ENCODE measurements at regions not wholly inside any gene's neighbourhood (a gene's known extent, or its start where the extent isn't known, plus 50 kb on each side); places are given as distances from the start of the nearest gene placed in this dataset.

GRCh38 chr15:92538115-92538514, 117.5 kb downstream of the FAM174B start:
- CTCF ChIA-PET: no interaction called here
- Mint-ChIP-seq H3K36me3 (peaks cover 18% of the 10 kb centered on the region), H3K4me3 (no peak overlapping the region)

More at GRCh38 chr15:92538115-92538514, 117.5 kb downstream of the FAM174B start:
- Mint-ChIP-seq H3K27ac (no peak overlapping the region), H3K9me3 (peaks cover 47% of the 10 kb centered on the region), H3K27me3 (ENCODE audit: low read depth) (no peaks in the 10 kb centered on the region), H3K4me1 (no peaks in the 10 kb centered on the region)
- TF ChIP-seq SMAD4 (CRISPR knock-in tag; IDR thresholded peaks at IDR 0.05): no peak
- TF ChIP-seq, protein P1, sequence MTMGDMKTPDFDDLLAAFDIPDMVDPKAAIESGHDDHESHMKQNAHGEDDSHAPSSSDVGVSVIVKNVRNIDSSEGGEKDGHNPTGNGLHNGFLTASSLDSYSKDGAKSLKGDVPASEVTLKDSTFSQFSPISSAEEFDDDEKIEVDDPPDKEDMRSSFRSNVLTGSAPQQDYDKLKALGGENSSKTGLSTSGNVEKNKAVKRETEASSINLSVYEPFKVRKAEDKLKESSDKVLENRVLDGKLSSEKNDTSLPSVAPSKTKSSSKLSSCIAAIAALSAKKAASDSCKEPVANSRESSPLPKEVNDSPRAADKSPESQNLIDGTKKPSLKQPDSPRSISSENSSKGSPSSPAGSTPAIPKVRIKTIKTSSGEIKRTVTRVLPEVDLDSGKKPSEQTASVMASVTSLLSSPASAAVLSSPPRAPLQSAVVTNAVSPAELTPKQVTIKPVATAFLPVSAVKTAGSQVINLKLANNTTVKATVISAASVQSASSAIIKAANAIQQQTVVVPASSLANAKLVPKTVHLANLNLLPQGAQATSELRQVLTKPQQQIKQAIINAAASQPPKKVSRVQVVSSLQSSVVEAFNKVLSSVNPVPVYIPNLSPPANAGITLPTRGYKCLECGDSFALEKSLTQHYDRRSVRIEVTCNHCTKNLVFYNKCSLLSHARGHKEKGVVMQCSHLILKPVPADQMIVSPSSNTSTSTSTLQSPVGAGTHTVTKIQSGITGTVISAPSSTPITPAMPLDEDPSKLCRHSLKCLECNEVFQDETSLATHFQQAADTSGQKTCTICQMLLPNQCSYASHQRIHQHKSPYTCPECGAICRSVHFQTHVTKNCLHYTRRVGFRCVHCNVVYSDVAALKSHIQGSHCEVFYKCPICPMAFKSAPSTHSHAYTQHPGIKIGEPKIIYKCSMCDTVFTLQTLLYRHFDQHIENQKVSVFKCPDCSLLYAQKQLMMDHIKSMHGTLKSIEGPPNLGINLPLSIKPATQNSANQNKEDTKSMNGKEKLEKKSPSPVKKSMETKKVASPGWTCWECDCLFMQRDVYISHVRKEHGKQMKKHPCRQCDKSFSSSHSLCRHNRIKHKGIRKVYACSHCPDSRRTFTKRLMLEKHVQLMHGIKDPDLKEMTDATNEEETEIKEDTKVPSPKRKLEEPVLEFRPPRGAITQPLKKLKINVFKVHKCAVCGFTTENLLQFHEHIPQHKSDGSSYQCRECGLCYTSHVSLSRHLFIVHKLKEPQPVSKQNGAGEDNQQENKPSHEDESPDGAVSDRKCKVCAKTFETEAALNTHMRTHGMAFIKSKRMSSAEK (CRISPR knock-in tag; IDR thresholded peaks at IDR 0.05; ENCODE audit: borderline replicate concordance): no peak
- TF ChIP-seq, protein P2, sequence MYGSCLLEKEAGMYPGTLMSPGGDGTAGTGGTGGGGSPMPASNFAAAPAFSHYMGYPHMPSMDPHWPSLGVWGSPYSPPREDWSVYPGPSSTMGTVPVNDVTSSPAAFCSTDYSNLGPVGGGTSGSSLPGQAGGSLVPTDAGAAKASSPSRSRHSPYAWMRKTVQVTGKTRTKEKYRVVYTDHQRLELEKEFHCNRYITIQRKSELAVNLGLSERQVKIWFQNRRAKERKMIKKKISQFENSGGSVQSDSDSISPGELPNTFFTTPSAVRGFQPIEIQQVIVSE (CRISPR knock-in tag; IDR thresholded peaks at IDR 0.05; ENCODE audit: borderline replicate concordance): no peak
- TF ChIP-seq, protein P3, sequence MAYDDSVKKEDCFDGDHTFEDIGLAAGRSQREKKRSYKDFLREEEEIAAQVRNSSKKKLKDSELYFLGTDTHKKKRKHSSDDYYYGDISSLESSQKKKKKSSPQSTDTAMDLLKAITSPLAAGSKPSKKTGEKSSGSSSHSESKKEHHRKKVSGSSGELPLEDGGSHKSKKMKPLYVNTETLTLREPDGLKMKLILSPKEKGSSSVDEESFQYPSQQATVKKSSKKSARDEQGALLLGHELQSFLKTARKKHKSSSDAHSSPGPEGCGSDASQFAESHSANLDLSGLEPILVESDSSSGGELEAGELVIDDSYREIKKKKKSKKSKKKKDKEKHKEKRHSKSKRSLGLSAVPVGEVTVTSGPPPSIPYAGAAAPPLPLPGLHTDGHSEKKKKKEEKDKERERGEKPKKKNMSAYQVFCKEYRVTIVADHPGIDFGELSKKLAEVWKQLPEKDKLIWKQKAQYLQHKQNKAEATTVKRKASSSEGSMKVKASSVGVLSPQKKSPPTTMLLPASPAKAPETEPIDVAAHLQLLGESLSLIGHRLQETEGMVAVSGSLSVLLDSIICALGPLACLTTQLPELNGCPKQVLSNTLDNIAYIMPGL (CRISPR knock-in tag; IDR thresholded peaks at IDR 0.05): no peak
- no peak for TF ChIP-seq TEAD4 (CRISPR knock-in tag; IDR thresholded peaks at IDR 0.05)
- no peak for TF ChIP-seq ZNF121 (CRISPR knock-in tag; IDR thresholded peaks at IDR 0.05)
- TF ChIP-seq, protein P4, sequence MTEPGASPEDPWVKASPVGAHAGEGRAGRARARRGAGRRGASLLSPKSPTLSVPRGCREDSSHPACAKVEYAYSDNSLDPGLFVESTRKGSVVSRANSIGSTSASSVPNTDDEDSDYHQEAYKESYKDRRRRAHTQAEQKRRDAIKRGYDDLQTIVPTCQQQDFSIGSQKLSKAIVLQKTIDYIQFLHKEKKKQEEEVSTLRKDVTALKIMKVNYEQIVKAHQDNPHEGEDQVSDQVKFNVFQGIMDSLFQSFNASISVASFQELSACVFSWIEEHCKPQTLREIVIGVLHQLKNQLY (CRISPR knock-in tag; IDR thresholded peaks at IDR 0.05): no peak
- TF ChIP-seq, protein P5, sequence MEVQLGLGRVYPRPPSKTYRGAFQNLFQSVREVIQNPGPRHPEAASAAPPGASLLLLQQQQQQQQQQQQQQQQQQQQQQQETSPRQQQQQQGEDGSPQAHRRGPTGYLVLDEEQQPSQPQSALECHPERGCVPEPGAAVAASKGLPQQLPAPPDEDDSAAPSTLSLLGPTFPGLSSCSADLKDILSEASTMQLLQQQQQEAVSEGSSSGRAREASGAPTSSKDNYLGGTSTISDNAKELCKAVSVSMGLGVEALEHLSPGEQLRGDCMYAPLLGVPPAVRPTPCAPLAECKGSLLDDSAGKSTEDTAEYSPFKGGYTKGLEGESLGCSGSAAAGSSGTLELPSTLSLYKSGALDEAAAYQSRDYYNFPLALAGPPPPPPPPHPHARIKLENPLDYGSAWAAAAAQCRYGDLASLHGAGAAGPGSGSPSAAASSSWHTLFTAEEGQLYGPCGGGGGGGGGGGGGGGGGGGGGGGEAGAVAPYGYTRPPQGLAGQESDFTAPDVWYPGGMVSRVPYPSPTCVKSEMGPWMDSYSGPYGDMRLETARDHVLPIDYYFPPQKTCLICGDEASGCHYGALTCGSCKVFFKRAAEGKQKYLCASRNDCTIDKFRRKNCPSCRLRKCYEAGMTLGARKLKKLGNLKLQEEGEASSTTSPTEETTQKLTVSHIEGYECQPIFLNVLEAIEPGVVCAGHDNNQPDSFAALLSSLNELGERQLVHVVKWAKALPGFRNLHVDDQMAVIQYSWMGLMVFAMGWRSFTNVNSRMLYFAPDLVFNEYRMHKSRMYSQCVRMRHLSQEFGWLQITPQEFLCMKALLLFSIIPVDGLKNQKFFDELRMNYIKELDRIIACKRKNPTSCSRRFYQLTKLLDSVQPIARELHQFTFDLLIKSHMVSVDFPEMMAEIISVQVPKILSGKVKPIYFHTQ (CRISPR knock-in tag; IDR thresholded peaks at IDR 0.05): no peak
- no peak for TF ChIP-seq ZNF263 (CRISPR knock-in tag; IDR thresholded peaks at IDR 0.05; ENCODE audit: low read depth)
- TF ChIP-seq GRHL2 (CRISPR knock-in tag; IDR thresholded peaks at IDR 0.05; ENCODE audit: insufficient replicate concordance, severe bottlenecking): no peak
- TF ChIP-seq, protein P6, sequence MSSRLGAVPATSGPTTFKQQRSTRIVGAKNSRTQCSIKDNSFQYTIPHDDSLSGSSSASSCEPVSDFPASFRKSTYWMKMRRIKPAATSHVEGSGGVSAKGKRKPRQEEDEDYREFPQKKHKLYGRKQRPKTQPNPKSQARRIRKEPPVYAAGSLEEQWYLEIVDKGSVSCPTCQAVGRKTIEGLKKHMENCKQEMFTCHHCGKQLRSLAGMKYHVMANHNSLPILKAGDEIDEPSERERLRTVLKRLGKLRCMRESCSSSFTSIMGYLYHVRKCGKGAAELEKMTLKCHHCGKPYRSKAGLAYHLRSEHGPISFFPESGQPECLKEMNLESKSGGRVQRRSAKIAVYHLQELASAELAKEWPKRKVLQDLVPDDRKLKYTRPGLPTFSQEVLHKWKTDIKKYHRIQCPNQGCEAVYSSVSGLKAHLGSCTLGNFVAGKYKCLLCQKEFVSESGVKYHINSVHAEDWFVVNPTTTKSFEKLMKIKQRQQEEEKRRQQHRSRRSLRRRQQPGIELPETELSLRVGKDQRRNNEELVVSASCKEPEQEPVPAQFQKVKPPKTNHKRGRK (CRISPR knock-in tag; IDR thresholded peaks at IDR 0.05; ENCODE audit: borderline replicate concordance): no peak
- TF ChIP-seq MYBL2 (CRISPR knock-in tag; IDR thresholded peaks at IDR 0.05): no peak
- no peak for DNase-seq (ENCODE audit: low spot score)
- POLR2A ChIA-PET: no interaction called here
- no peak for ATAC-seq

Measured in WTC11 (cell line).